SU-DHL-6 (cell line): ENCODE measurements at regions not wholly inside any gene's neighbourhood (a gene's known extent, or its start where the extent isn't known, plus 50 kb on each side); places are given as distances from the start of the nearest gene placed in this dataset.
"Not testable (repeated sequence)": the region's sequence is repeated elsewhere in the genome, so short reads cannot be mapped to it uniquely, and the experiment has no call there.

Experiments
- H2AFZ ChIP-seq: fragments of 200-600 bp; sonication (generic); 2 replicates; pipeline ENCODE4 v1.6.1; 2014; ENCODE audit warnings: low read depth, mild to moderate bottlenecking, moderate library complexity, mixed read lengths, antibody characterized with exemption, low read length; ENCODE audit not compliant: severe bottlenecking
- H3F3A ChIP-seq: fragments of 200-600 bp; shearing (Covaris generic); 2 replicates; pipeline ENCODE4 v1.6.0; 2016; ENCODE audit warnings: antibody characterized with exemption, mild to moderate bottlenecking; ENCODE audit not compliant: insufficient read depth
- H3K27ac ChIP-seq: fragments of 200-600 bp; sonication (generic); 2 replicates; pipeline ENCODE4 v1.5.1; 2016; ENCODE audit warnings: low read depth, mild to moderate bottlenecking, low read length, moderate library complexity, mixed read lengths
- H3K27me3 ChIP-seq: fragments of 200-600 bp; sonication (generic), shearing (Covaris generic); 2 replicates; pipeline ENCODE4 v1.6.0; 2014; ENCODE audit warnings: mild to moderate bottlenecking, low read length
- H3K36me3 ChIP-seq: fragments of 200-600 bp; sonication (generic); 2 replicates; pipeline ENCODE4 v1.6.1; 2014; ENCODE audit warnings: mild to moderate bottlenecking, low read length, mixed read lengths
- H3K4me2 ChIP-seq: fragments of 300-600, 200-600 bp; shearing (Covaris generic), sonication (generic); 2 replicates; pipeline ENCODE4 v1.6.0; 2014; ENCODE audit warnings: low read length, low read depth, mild to moderate bottlenecking; ENCODE audit not compliant: poor library complexity, severe bottlenecking
- H3K4me3 ChIP-seq: fragments of 200-600 bp; sonication (generic); 2 replicates; pipeline ENCODE4 v1.5.1; 2014; ENCODE audit warnings: antibody characterized with exemption, low read length, mild to moderate bottlenecking, mixed read lengths; ENCODE audit not compliant: insufficient read depth, poor library complexity, severe bottlenecking
- H3K79me2 ChIP-seq: fragments of 200-600 bp; sonication (generic); 2 replicates; pipeline ENCODE4 v1.6.1; 2014; ENCODE audit warnings: mild to moderate bottlenecking, low read length, moderate library complexity; ENCODE audit not compliant: insufficient read depth
- H3K9ac ChIP-seq: fragments of 200-600 bp; sonication (generic); 2 replicates; pipeline ENCODE4 v1.7.0; 2014; ENCODE audit warnings: mild to moderate bottlenecking, low read length
- H3K9me2 ChIP-seq: fragments of 200-600 bp; sonication (generic); replicated peaks from 2 replicates; pipeline ENCODE4 v1.6.1; 2014; ENCODE audit warnings: low read length; ENCODE audit not compliant: insufficient read depth
- H3K9me3 ChIP-seq: fragments of 200-600 bp; sonication (generic); 2 replicates; pipeline ENCODE4 v1.6.1; 2014; ENCODE audit warnings: low read length, mixed read lengths; ENCODE audit not compliant: insufficient read depth
- H4K20me1 ChIP-seq: fragments of 200-600 bp; sonication (generic); 2 replicates; pipeline ENCODE4 v1.6.1; 2014; ENCODE audit warnings: low read depth, mild to moderate bottlenecking, antibody characterized with exemption, low read length, moderate library complexity, mixed read lengths
- EZH2phosphoT487 ChIP-seq: fragments of 200-600 bp; sonication (generic), shearing (Covaris generic); conservative IDR thresholded peaks from 2 replicates; pipeline ENCODE4 v1.6.1; 2018; ENCODE audit warnings: mild to moderate bottlenecking, antibody characterized with exemption, low read length, moderate library complexity, mixed read lengths
- TF ChIP-seq, protein P1 (sequence below): fragments of 200-600 bp; sonication (generic); IDR thresholded peaks from one replicate; pipeline ENCODE4 v1.5.1; 2017; ENCODE audit warnings: antibody characterized with exemption, mild to moderate bottlenecking, low read length, moderate library complexity; ENCODE audit not compliant: insufficient read depth, poor library complexity, severe bottlenecking

DNA sequence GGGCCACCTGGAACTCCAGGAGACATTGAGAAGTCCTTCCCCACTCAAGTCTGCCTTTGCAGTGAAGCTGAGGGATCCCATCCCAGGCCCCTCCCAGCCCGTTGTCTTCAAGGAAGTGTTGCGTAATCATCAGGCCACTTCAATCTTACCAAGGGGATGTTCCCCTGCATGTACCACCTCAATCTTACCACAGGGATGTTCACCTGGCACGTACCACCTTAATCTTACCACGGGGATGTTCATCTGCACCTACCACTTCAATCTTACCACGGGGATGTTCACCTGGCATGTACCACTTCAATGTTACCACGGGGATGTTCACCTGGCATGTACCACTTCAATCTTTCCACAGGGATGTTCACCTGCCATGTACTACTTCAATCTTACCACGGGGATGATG lies 108.0 kb upstream of the SYN3 start:
- no peak for TF ChIP-seq EZH2phosphoT487
- TF ChIP-seq, protein P1, sequence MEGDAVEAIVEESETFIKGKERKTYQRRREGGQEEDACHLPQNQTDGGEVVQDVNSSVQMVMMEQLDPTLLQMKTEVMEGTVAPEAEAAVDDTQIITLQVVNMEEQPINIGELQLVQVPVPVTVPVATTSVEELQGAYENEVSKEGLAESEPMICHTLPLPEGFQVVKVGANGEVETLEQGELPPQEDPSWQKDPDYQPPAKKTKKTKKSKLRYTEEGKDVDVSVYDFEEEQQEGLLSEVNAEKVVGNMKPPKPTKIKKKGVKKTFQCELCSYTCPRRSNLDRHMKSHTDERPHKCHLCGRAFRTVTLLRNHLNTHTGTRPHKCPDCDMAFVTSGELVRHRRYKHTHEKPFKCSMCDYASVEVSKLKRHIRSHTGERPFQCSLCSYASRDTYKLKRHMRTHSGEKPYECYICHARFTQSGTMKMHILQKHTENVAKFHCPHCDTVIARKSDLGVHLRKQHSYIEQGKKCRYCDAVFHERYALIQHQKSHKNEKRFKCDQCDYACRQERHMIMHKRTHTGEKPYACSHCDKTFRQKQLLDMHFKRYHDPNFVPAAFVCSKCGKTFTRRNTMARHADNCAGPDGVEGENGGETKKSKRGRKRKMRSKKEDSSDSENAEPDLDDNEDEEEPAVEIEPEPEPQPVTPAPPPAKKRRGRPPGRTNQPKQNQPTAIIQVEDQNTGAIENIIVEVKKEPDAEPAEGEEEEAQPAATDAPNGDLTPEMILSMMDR, result no peak
- no peak overlapping the region for H3K27ac ChIP-seq
- no peak overlapping the region for H3K4me3 ChIP-seq
- no peaks in the 10 kb centered on the region for H3K9me2 ChIP-seq
- no peaks in the 10 kb centered on the region for H3F3A ChIP-seq
- no peak overlapping the region for H3K4me2 ChIP-seq
- H2AFZ ChIP-seq, result no peak overlapping the region
- H3K36me3 ChIP-seq, result no peaks in the 10 kb centered on the region
- H3K9ac ChIP-seq, result no peak overlapping the region
- H3K79me2 ChIP-seq, result no peaks in the 10 kb centered on the region
- no peaks in the 10 kb centered on the region for H3K9me3 ChIP-seq
- no peaks in the 10 kb centered on the region for H4K20me1 ChIP-seq
- no peaks in the 10 kb centered on the region for H3K27me3 ChIP-seq

DNA sequence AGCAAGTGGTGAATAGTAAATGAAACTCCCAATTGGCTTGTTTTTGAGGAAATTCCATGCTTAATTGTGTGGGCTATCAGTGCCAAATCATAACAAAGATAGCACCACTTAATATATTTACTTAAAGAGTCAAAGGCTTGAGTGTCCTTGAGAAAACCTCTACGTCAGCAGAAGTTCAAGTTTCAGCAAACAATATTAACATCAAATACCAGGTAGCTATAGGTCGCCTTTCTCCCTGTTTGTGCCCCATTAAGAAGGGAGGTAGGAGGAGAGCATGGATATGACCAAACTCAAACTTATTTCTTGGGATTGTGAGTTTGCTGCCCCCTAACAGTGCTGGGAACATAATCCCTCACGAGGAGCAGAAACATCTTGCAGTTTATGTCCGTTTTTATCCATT lies 105.6 kb upstream of the SYN3 start:
- no peaks in the 10 kb centered on the region for H3K36me3 ChIP-seq
- no peaks in the 10 kb centered on the region for H3K9me2 ChIP-seq
- no peak overlapping the region for H2AFZ ChIP-seq
- no peaks in the 10 kb centered on the region for H4K20me1 ChIP-seq
- no peaks in the 10 kb centered on the region for H3K79me2 ChIP-seq
- no peak overlapping the region for H3K4me3 ChIP-seq
- H3K27me3 ChIP-seq, result no peaks in the 10 kb centered on the region
- H3K9ac ChIP-seq, result no peak overlapping the region
- no peaks in the 10 kb centered on the region for H3K9me3 ChIP-seq
- no peak overlapping the region for H3K27ac ChIP-seq
- no peak for TF ChIP-seq EZH2phosphoT487
- TF ChIP-seq, protein P1, result no peak
- H3F3A ChIP-seq, result no peaks in the 10 kb centered on the region
- H3K4me2 ChIP-seq, result no peak overlapping the region

DNA sequence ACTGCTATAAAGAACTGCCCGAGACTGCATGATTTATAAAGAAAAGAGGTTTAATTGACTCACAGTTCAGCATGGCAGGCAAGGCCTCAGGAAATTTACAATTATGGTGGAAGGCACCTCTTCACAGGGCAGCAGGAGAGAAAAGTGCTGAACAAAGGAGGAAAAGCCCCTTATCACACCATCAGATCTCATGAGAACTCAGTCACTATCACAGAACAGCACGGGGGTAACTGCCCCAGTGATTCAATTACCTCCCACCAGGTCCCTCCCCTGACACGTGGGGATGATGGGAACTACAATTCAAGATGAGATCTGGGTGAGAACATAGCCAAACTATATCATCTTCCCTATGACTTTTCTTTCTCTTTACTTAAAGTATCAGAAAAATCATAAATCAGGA lies 104.0 kb upstream of the SYN3 start:
- Histone ChIP-seq H3K9me2 (no peaks in the 10 kb centered on the region), H4K20me1 (no peaks in the 10 kb centered on the region), H3K9me3 (no peaks in the 10 kb centered on the region), H3F3A (no peaks in the 10 kb centered on the region), H3K36me3 (no peaks in the 10 kb centered on the region), H3K27me3 (no peaks in the 10 kb centered on the region), H3K4me2 (no peak overlapping the region), H3K27ac (no peak overlapping the region), H3K79me2 (no peaks in the 10 kb centered on the region), H3K9ac (no peak overlapping the region), H3K4me3 (no peak overlapping the region), H2AFZ (no peak overlapping the region)
- TF ChIP-seq, protein P1, result no peak
- TF ChIP-seq EZH2phosphoT487, result no peak

DNA sequence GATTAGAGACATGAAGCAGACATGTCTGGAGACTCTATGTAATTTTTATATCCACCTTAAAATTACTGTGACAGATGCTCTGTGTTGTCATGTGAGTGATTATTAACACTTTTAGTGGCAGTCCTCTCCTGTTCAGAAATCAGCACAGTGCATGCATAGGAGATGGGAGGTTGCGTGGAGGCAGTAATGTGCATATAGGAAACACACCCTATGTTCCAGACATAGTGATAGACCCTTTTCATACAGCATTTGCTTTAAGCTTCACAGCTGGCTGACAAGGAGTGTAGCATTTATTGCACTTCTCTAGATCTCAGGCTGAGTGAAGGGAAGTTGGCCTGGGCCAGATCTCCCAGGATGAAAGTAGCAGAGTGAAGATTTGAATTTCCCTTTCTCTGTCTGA lies 102.3 kb upstream of the SYN3 start:
- no peaks in the 10 kb centered on the region for H3F3A ChIP-seq
- H4K20me1 ChIP-seq, result no peaks in the 10 kb centered on the region
- H3K27ac ChIP-seq, result no peak overlapping the region
- no peaks in the 10 kb centered on the region for H3K79me2 ChIP-seq
- TF ChIP-seq, protein P1, result no peak
- TF ChIP-seq EZH2phosphoT487, result no peak
- no peak overlapping the region for H3K9ac ChIP-seq
- no peak overlapping the region for H3K4me3 ChIP-seq
- H3K4me2 ChIP-seq, result no peak overlapping the region
- H3K9me2 ChIP-seq, result no peaks in the 10 kb centered on the region
- H3K36me3 ChIP-seq, result no peaks in the 10 kb centered on the region
- no peaks in the 10 kb centered on the region for H3K27me3 ChIP-seq
- no peaks in the 10 kb centered on the region for H3K9me3 ChIP-seq
- H2AFZ ChIP-seq, result no peak overlapping the region

DNA sequence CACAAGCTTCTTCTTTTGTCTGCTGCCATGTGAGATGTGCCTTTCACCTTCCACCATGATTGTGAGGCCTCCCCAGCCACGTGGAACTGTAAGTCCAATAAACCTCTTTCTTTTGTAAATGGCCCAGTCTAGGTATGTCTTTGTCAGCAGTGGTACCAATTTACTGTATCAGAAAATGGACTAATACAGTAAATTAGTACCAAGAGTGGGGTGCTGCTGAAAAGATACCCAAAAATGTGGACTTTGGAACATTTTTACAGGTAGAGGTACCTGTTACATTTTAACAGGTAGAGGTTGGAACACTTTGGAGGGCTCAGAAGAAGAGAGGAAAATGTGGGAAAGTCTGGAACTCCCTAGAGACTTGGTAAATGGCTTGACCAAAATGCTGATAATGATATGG lies 96.8 kb upstream of the SYN3 start:
- H3K9me3 ChIP-seq, H4K20me1 ChIP-seq, H3K4me2 ChIP-seq, H3K4me3 ChIP-seq, H3K9me2 ChIP-seq, H3K79me2 ChIP-seq, H3K27ac ChIP-seq, H3K27me3 ChIP-seq, H3K36me3 ChIP-seq, H2AFZ ChIP-seq, H3F3A ChIP-seq, H3K9ac ChIP-seq: not testable (repeated sequence)
